GM12892 (cell line): ENCODE measurements at regions not wholly inside any gene's neighbourhood (a gene's known extent, or its start where the extent isn't known, plus 50 kb on each side); places are given as distances from the start of the nearest gene placed in this dataset.

Experiments
- DNase-seq: peaks from one replicate; pipeline ENCODE4 v3.0.0; 2011; ENCODE audit not compliant: insufficient read length
- FAIRE-seq: peaks from 2 replicates; lab custom pipeline; 2011; peaks lifted over from hg19 to GRCh38; lab: Jason Lieb, UNC
- POLR2A ChIP-seq: IDR thresholded peaks from 2 replicates; pipeline ENCODE4 v1.6.1; 2011; ENCODE audit warnings: low read depth, low read length, control low read depth
- POLR2AphosphoS5 ChIP-seq: IDR thresholded peaks from 2 replicates; pipeline ENCODE4 v1.6.1; 2011; ENCODE audit warnings: low read depth, low read length, control low read depth
- TAF1 ChIP-seq: IDR thresholded peaks from 2 replicates; pipeline ENCODE4 v1.6.1; 2011; ENCODE audit warnings: low read depth, mild to moderate bottlenecking, control low read depth, low read length, borderline replicate concordance

- no peak for TF ChIP-seq POLR2AphosphoS5
- FAIRE-seq (no peak), DNase-seq (no peak)
These were observed 73.6 kb downstream of the OXSM start for GRCh38 chr3:25863416-25863959.

GRCh38 chr3:25870452-25870851 is 80.6 kb downstream of the OXSM start:
- FAIRE-seq (no peak), DNase-seq (no peak)
- TF ChIP-seq POLR2AphosphoS5 (no peak), TAF1 (no peak), POLR2A (no peak)

GRCh38 chr3:25872200-25872877 is 82.4 kb downstream of the OXSM start:
- DNase-seq (no peak), FAIRE-seq (no peak)
- no peak for TF ChIP-seq POLR2AphosphoS5
- TF ChIP-seq POLR2A: no peak
- no peak for TF ChIP-seq TAF1

- DNase-seq (no peak), FAIRE-seq (no peak)
- TF ChIP-seq TAF1: no peak
These were observed 93.6 kb downstream of the OXSM start for GRCh38 chr3:25883492-25883891.

- DNase-seq (no peak), FAIRE-seq (no peak)
- TF ChIP-seq POLR2A (no peak), POLR2AphosphoS5 (no peak)
These were observed 95.1 kb downstream of the OXSM start for GRCh38 chr3:25884981-25885380.

- TF ChIP-seq TAF1: no peak
- no peak for TF ChIP-seq POLR2AphosphoS5
- no peak for TF ChIP-seq POLR2A
- FAIRE-seq (no peak), DNase-seq (no peak)
These were observed 95.7 kb downstream of the OXSM start for GRCh38 chr3:25885544-25885943.

GRCh38 chr3:25887907-25888306 is 98.0 kb downstream of the OXSM start:
- TF ChIP-seq POLR2A (no peak), TAF1 (no peak), POLR2AphosphoS5 (no peak)
- FAIRE-seq: no peak
- DNase-seq: no peak

- no peak for DNase-seq
- FAIRE-seq: no peak
- no peak for TF ChIP-seq POLR2A
- TF ChIP-seq POLR2AphosphoS5: no peak
- TF ChIP-seq TAF1: no peak
These were observed 99.1 kb downstream of the OXSM start for GRCh38 chr3:25888892-25889524.

- no peak for FAIRE-seq
- TF ChIP-seq POLR2AphosphoS5 (no peak), TAF1 (no peak), POLR2A (no peak)
- DNase-seq: no peak
These were observed 99.6 kb downstream of the OXSM start for GRCh38 chr3:25889525-25889917.

- DNase-seq (no peak), FAIRE-seq (no peak)
- no peak for TF ChIP-seq TAF1
These were observed 104.2 kb downstream of the OXSM start for GRCh38 chr3:25894101-25894500.

GRCh38 chr3:25895031-25895430 is 105.1 kb downstream of the OXSM start:
- no peak for DNase-seq
- no peak for FAIRE-seq
- TF ChIP-seq POLR2AphosphoS5: no peak
- TF ChIP-seq TAF1: no peak
- TF ChIP-seq POLR2A: no peak

GRCh38 chr3:25895443-25895842 is 105.6 kb downstream of the OXSM start:
- FAIRE-seq (no peak), DNase-seq (no peak)
- TF ChIP-seq POLR2AphosphoS5: no peak
- TF ChIP-seq TAF1: no peak
- no peak for TF ChIP-seq POLR2A

GRCh38 chr3:25897019-25897418 is 107.1 kb downstream of the OXSM start:
- peak; percentile 78 for FAIRE-seq
- DNase-seq: peak; percentile 25
- no peak for TF ChIP-seq POLR2AphosphoS5
- TF ChIP-seq POLR2A: no peak
- no peak for TF ChIP-seq TAF1
